GM13976 (cell line): ENCODE measurements at regions not wholly inside any gene's neighbourhood (a gene's known extent, or its start where the extent isn't known, plus 50 kb on each side); places are given as distances from the start of the nearest gene placed in this dataset.

Experiments
- DNase-seq: peaks from one replicate; pipeline ENCODE4 v3.0.0; 2012; ENCODE audit warnings: low spot score
- CTCF ChIP-seq: IDR thresholded peaks from 2 replicates; pipeline ENCODE4 v1.5.1; 2012; ENCODE audit warnings: borderline replicate concordance, mild to moderate bottlenecking; ENCODE audit not compliant: insufficient read depth; ENCODE audit errors: extremely low read depth, missing control alignments, control extremely low read depth
- in situ Hi-C: fragments of 300-500 bp; cut with MboI; formaldehyde crosslinking; loops from one replicate; pipeline ENCODE4 v1.12.0; 2022; ENCODE audit warnings: low sequenced_read_pairs, mixed read lengths, inconsistent platforms; ENCODE audit not compliant: unreplicated experiment

- no peak for DNase-seq
- in situ Hi-C loops, result no loop called here
Observed at GRCh38 chr2:144937910-144938709, 418.2 kb upstream of the ZEB2 start.

GRCh38 chr2:144937066-144937465 is 417.1 kb upstream of the ZEB2 start:
- TF ChIP-seq CTCF, result no peak

More at GRCh38 chr2:144937910-144938709, 418.2 kb upstream of the ZEB2 start:
- no peak for TF ChIP-seq CTCF

GRCh38 chr2:144936442-144936841 is 416.5 kb upstream of the ZEB2 start:
- no peak for TF ChIP-seq CTCF
- DNase-seq, result no peak
- in situ Hi-C loops, result no loop called here

More at GRCh38 chr2:144937066-144937465, 417.1 kb upstream of the ZEB2 start:
- in situ Hi-C loops, result no loop called here
- no peak for DNase-seq

GRCh38 chr2:144935736-144936135 is 415.8 kb upstream of the ZEB2 start:
- no peak for TF ChIP-seq CTCF
- in situ Hi-C loops, result no loop called here
- DNase-seq, result no peak

- TF ChIP-seq CTCF, result no peak
- in situ Hi-C loops, result no loop called here
Observed at GRCh38 chr2:144935191-144935590, 415.3 kb upstream of the ZEB2 start.

GRCh38 chr2:144931960-144932359 is 412.0 kb upstream of the ZEB2 start:
- DNase-seq, result no peak
- TF ChIP-seq CTCF, result no peak
- in situ Hi-C loops, result no loop called here

More at GRCh38 chr2:144935191-144935590, 415.3 kb upstream of the ZEB2 start:
- DNase-seq, result no peak

GRCh38 chr2:144931480-144931879 is 411.6 kb upstream of the ZEB2 start:
- DNase-seq, result no peak
- in situ Hi-C loops, result no loop called here
- TF ChIP-seq CTCF, result no peak
